NCI-H82 treated with DMSO at 0.1 percent for 48 hours (cell line): ENCODE measurements at regions not wholly inside any gene's neighbourhood (a gene's known extent, or its start where the extent isn't known, plus 50 kb on each side); places are given as distances from the start of the nearest gene placed in this dataset.
"Not testable (repeated sequence)": the region's sequence is repeated elsewhere in the genome, so short reads cannot be mapped to it uniquely, and the experiment has no call there.

ENCODE experiments used
- DNase-seq: peaks from one replicate; lab custom pipeline; 2025; ENCODE audit not compliant: unreplicated experiment; lab: John Stamatoyannopoulos, UW

DNA sequence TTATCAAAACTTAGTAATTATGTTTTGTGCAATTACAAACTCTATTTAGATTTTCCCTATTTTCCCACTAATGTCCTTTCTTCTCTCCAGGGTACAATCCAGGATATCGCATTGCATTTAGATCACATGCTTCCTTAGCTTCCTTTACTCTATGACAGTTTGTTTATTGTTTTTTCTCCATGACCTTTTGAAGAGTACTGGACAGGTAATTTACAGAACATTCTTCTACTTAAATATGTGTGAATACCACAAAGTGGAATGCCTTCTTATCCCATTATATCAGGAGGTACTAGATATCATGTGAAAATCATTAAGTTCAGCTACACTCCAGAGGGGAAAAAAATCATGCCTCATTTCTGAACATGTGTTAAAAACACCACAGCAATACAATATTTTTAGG lies 776.6 kb upstream of the CDH9 start:
- no peak for DNase-seq

DNA sequence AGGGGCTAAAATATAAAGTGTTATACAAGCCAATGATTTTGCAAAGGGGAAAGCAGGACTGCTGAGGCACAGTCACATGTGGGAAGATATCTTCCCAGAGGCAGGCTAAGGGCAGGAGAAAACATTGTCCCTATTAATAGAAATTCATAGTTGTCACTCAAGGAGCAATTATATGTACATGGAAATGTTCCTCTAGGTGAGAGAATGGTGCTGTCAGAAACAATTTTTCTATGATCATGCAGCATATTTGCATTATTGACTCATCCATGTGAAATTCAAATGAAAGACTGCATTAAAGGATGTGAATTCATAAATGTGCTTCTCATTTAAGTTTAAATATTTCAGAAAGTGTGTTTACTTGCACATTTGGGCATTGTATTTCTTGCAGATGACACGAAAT lies 775.9 kb upstream of the CDH9 start:
- no peak for DNase-seq

DNA sequence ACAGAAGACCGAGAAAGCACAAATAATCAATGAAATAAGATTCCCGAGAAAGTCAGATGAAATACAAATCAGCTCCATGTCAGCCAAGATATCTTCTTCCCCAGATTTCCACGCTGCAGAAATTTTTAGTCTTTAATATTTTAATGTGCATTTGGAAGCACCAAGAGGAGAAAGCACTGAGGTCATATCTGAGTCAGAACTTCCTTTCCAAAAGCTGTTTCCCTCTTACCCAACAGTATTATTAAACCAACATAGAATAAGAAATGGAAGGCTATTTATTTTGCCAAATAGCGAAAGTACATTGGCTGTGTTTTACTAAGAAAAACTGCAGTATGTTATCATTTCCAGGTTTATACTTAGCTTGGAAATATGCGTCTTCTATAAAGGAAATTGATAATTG lies 772.1 kb upstream of the CDH9 start:
- no peak for DNase-seq

DNA sequence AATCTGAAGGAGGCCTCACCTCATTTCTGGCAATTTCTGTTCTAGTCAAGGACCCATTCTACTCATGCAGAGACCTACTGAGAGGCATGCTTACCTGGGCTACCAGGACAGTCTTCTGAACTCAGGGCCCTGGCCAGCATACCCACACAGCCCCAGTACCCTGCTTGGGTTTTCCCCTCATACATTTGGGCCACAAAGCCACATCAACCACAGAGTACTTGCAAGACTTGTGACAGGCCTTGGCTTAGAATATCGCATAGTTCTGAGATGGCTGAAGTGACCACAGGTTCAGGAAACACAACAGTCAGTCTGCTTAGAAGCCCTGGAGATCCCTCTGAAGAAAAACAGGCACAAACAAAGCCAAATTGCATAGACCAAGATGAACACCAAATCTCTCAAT lies 758.8 kb upstream of the CDH9 start:
- no peak for DNase-seq

DNA sequence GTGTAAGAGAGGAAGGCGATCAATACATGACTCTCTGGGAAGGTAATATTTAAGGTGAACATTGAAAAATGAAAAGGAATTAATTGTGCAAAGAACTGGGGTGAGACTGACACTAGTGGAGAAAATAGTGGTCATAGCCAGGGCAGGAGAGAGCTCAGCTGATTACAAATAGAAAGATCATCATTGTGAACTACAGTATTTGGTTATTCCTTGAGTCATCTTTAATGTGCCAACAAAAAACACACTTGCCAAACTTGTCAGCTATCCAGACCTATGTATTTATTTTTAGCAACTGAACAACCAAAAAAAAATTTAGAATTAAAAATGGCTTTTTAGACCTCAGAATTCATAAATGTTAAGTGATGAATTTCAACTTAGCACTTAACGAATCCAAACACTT lies 749.8 kb upstream of the CDH9 start:
- no peak for DNase-seq

DNA sequence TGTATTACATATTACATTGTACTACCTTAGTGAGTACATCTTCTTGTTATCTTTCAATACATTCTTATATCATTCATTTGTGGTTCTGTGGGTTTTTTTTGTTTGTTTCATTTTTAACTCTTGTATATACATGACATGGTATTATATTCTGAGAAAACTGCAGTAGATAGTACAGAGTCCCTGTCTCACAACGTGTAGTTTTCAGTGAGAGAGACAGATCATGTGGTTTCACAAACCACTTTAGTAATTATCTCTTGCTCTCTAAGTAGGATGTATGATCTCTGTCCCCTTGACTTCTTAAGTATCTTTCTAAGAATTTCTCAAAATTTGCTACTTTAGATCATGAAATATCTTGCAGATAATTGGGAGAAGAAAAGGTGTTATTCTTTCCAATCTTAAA lies 745.9 kb upstream of the CDH9 start:
- DNase-seq = no peak

DNA sequence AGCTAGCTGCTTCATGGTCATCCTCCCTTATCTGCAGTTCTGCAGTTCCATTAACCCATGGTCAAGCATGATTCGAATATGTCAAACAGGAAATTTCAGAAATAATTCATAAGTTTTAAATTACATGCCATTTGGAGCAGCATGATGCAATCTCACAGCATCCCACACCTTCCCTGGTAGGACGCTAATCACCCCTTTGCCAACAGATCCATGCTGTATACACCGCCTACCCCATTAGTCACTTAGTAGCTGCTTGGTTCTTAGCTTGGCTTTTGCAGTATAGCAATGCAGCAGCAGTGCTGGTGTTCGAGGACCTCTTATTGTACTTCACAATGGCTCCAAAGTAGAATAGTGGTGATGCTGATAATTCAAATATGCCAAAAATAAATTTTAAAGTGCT lies 739.7 kb upstream of the CDH9 start:
- DNase-seq = no peak

DNA sequence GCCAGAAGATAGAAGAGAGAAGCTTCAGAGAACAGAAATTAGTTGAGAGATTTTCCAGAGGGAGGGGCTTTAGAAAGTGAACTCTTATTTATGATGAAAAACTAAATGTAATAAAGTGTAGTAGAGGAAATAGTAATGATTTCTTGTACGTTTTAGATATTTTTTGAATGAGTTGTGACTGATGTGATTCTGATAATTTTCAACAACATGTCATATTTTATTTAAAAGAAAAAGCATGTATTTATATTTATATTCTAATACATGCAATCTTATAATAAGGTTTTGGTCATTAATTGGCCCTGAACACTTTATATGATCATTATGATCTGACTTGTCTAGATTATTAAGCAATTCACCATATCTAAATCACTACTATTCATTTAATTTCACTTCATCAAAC lies 735.2 kb upstream of the CDH9 start:
- no peak for DNase-seq

DNA sequence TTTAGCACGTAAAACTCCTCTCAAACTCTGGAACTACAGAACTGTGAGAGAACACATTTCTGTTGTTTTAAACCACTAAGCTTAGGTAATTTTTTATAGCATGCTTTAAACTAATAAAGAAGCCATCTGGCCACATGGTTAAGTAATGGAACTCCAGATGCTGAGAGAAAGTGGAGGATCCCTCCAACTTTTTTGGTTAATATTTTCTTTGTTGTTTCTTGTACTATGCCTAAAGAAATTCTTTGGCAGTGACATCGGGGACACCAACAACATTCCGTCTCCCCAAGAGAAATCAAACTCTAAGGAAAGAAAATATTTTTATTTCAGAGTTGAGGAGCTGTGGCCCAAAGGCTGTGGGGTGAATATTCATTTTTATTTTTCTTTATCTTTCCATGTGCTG lies 734.8 kb upstream of the CDH9 start:
- no peak for DNase-seq

DNA sequence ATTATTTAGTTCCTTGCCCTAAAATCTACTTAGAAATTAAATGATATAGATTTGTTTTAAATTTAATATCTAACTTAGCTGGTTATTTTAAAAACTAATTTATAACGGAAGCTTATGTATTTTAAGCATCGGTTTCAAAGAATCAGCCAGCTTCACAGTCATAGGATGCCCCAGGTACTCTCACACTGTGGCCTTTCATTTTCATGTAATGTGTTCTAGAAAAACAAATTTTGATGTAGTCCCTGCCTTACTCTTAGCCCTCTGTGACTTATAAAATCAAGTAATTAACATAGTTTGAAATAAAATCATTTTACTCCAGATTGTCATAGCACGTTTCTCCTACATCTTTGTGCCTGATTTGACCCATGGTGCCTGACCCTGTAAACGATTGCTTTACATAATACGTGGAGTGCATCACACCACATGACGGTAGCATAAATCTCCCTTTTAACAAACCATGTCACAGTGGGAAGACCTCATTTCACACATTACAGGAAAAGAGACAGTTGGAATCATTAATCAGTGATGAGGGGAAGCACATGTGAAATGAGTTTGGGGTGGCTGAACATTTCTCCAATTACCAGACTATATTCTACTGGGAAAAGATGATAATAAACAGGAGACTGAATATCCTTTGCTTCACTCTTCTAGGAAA lies 731.5 kb upstream of the CDH9 start:
- no peak for DNase-seq

DNA sequence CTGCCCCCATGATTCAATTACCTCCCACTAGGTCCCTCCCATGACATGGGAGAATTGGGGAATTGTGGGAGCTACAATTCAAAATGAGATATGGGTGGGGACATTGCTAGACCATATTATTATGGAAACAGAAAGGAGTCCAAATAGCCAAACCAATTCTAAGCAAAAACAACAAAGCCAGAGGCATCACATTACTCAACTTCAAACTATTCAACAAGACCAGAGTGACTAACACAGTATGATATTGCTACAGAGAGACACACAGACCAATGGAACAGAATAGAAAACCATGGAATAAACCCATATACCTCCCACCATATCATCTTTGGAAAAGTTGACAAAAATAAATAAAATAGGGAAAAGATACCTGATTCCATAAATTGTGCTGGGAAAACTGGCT lies 710.5 kb upstream of the CDH9 start:
- no peak for DNase-seq

DNA sequence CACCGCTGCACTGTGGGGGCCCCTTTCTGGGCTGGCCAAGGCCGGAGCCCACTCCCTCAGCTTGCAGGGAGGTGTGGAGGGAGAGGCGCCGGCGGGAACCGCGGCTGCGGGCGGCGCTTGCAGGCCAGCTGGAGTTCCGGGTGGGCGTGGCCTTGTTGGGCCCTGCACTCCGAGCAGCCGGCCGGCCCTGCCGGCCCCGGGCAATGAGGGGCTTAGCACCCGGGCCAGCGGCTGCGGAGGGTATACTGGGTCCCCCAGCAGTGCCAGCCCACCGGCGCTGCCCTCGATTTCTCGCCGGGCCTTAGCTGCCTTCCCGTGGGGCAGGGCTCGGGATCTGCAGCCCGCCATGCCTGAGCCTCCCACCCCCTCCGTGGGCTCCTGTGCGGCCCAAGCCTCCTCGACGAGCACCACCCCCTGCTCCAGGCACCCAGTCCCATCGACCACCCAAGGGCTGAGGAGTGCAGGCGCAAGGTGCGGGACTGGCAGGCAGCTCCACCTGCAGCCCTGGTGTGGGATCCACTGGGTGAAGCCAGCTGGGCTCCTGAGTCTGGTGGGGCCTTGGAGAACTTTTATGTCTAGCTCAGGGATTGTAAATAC lies 705.1 kb upstream of the CDH9 start:
- not testable (repeated sequence) for DNase-seq

DNA sequence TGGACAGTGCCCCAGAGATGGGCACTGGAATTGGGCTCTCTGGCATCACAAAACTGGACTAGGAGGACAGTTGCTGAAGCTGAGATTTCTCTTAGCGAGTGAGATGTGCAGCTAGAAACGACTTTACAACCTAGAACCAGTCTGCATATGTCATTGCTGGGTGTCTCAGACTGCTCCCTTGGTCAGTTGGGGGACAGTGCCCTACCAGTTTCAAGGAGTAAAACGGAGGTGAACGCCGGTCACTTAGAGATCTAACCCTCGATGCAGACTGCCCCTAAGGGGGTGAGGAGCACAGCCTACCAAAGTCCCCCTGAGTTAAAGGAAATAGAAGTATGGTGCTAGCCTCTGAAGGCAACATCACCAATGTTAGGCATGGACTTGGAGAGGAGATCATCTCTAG lies 704.4 kb upstream of the CDH9 start:
- no peak for DNase-seq

DNA sequence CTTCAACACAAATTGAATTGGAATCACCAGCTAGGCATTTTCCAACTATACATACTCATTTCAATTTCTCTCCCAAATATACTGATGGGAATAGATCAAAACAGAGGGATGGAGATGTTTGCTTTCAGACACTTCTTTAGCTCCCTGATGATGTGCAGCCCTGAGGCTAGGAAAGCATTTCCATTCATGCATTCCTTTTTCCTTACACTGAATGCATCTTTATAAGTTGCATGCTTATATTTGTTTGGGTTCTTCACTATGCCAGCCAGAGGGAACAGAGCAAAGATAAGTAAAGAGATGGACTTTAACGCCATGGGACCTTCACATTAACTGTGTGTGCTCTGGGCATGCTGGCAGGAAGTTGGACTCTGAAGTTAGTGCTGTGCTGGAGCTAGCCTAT lies 696.5 kb upstream of the CDH9 start:
- no peak for DNase-seq

DNA sequence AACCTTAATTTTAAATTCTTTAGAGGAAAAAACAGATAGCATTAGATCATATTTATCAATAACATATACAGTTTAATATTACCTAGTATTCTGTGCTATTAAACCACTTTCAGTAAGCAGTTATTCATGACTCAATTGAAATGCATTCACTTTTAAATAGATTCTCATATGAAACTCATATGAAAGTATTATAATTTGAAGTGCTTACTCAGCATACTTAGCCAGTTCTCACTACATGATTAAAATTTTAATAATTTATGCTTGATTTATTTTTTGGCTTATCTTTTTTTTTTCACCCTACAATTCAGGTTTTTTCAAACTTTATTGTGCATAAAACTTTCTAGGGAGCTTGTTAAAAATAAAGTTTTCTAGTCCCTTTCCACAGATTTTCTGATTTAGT lies 694.9 kb upstream of the CDH9 start:
- no peak for DNase-seq

DNA sequence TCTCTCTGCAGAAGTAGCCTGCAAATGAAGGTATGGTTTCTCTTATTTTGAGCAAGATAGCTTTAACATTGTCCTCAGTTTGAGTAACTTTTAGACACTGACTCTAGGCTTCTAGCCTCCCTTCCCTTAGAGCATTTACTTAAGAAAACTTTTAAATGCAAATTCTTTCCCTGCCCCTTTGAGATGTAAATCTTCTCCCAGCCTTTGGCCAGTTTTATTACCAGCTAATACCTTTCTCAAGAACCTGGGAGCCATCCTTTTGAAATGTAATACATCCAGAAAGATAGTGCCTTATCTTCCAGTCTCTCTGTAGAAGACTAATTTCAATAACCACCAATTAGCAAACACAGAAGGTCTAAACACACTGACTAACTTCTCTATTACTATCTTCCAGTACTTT lies 688.9 kb upstream of the CDH9 start:
- DNase-seq = no peak

DNA sequence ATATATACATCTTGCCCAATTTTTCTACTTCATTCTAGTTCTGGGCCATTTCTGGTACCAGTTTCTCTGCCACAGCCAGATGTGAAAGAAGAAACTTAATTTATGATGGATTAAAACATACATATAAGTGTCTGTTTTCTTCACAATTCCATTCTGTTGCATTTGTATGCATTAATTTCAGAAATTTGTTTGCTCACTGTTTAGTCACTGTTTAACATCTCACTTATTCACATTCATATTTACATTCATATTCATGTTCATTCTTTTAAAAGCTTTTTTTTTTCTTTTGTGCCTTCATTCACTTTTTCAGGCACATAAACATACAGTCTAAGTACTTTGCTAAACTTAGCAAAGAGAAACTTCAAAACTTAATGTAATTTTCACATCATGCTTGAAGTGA lies 684.0 kb upstream of the CDH9 start:
- no peak for DNase-seq

DNA sequence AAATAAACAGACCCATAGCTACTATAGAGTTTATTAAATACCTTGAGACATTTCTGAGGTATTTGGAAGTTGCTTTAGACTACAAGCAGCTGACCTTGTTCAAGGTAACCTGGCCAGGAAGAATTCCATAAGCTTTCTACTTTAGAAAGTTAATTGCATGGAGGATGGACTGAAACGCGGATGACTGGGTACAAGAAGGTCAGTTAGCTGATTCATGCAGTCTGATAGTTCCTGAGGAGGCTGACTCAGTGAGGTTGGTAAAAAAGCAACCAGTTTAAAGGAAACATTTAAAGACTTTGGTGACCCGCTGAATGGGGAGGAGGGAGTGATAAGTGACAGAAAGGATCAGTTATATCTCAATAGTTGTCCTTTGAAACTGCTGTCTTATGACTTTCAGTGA lies 670.1 kb upstream of the CDH9 start:
- DNase-seq = no peak

DNA sequence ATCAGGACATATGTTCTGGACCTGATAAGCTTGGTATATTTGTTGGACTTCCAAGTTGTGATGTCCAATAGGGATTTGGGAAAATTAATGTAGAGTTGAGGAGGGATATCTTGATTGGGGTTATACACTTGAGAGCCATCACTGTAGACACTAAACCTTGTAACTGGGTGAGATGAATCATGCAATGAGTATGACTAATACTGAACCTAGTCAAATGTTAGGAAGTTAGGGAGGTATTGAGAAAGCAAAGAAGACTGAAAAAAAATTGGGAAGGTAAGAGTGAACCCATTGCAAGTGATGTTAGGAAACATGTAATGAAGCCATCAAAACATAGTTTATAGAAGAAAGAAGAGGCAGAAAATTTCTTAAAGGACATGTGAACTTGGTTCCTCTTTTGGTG lies 668.4 kb upstream of the CDH9 start:
- DNase-seq = no peak

DNA sequence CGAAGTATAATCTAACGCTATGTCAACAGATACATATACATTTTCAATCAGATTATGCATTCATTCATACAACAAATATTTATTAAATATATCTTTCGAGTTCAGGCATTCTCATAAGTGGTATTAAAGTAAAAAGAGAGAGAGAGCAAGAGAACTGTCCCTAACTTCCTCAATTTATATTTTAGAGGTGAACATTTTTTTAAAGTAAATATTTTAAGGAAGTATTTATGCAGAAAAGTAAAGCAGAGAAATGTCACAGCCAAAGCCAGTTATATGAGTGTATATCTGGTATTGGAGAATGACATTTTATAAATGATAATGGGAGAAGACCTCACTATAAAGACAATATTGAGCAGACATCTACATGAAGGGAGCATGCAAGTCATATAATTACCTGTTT lies 667.3 kb upstream of the CDH9 start:
- no peak for DNase-seq

DNA sequence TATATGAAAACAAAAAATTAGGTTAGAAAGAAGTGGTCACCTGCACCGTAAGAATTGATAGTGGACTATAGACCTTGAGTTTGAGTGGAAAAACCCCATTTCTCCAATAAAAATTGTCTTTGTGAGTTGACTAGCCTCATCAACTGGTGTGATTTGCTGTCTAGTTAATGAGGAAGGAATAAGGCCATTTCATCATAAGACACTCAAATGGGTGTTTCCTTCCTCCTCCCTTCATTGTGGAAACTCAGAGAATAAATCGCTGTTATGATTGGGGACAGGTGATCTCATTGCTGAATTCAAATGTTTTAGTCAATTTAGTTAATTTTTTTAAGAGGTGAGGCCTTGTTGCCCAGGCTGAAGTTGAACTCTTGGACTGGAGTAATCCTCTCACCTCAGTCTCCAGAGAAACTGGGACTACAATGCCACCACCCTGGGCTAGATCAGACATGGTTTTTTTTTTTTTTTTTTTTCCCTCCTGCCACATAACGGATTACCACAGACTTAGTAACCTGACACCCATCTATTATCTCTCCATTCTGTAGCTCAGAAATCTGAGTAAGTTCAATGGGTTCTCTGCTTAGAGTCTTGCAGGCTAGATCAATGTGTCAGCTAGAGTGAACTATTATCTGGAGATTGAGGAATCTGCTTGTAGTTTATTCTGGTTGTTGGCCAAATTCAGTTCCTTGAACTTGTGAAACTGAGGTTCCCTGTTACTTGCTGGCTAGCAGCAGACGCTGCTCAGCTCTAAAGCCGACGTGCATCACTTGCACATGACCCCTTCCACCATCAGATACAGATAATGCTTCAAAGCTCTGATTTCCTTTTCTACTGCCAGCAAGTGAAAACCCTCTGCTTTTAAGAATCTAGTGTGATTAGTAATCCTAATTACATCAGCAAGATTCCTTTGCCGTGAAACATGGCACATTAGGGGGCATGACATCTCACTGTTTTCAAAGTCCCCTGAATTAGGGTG lies 663.8 kb upstream of the CDH9 start:
- peak; percentile 65 for DNase-seq

DNA sequence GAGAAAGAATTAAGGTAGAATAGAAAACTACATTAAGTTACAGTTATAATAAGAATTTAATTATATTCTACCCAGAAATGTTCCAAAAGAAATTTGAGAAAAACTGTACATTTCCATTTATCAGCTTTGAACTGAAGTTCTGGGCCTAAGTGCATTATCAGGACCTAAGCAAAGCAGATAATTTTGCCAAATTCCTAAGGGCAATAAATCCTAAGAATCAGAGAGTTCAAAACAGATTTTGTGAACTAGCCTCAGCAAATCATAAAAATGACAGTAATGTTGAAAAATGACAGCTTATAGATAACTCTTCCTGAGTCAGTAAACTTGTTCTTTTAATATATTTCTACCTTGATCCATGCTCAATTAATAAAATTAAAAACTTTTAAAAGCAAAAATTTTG lies 662.1 kb upstream of the CDH9 start:
- no peak for DNase-seq
